ENCODE measurements at regions not wholly inside any gene's neighbourhood (a gene's known extent, or its start where the extent isn't known, plus 50 kb on each side); places are given as distances from the start of the nearest gene placed in this dataset.

DNA sequence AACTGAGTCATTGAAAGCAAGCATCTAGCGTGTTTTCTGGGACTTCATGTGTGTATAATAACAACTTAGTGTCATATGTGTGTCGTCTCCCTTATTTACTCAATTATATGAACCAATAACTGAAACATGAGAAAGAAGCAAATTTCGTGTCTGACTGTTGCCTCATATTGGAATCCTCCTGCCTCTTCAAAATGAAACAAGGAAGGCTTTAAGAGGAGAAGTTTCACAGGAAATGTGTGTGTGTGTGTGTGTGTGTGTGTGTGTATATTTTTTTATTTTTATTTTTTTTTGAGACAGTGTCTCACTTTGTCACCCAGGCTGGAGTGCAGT is 145.8 kb upstream of the SFRP2 start:
- DNase-seq = no peak
- H3F3A ChIP-seq (ENCODE audit: insufficient read depth, low read depth) = no peaks in the 10 kb centered on the region
- no peaks in the 10 kb centered on the region for H4K20me1 ChIP-seq (ENCODE audit: insufficient read depth)
- no peaks in the 10 kb centered on the region for H3K4me1 ChIP-seq (replicated peaks; ENCODE audit: insufficient read depth)
- intact Hi-C loops (cut with micrococcal nuclease; ENCODE audit: unreplicated experiment) = no loop called here
- no peak overlapping the region for H3K4me3 ChIP-seq
- H3K9me3 ChIP-seq (ENCODE audit: insufficient read depth, low read depth) = no peaks in the 10 kb centered on the region
- H3K9me2 ChIP-seq (ENCODE audit: insufficient read depth) = no peaks in the 10 kb centered on the region
- no peaks in the 10 kb centered on the region for H3K36me3 ChIP-seq (ENCODE audit: low read depth)
- no peak overlapping the region for H3K4me2 ChIP-seq
- H2AFZ ChIP-seq = no peak overlapping the region
- H3K27ac ChIP-seq = no peak overlapping the region
- TF ChIP-seq, protein P1, sequence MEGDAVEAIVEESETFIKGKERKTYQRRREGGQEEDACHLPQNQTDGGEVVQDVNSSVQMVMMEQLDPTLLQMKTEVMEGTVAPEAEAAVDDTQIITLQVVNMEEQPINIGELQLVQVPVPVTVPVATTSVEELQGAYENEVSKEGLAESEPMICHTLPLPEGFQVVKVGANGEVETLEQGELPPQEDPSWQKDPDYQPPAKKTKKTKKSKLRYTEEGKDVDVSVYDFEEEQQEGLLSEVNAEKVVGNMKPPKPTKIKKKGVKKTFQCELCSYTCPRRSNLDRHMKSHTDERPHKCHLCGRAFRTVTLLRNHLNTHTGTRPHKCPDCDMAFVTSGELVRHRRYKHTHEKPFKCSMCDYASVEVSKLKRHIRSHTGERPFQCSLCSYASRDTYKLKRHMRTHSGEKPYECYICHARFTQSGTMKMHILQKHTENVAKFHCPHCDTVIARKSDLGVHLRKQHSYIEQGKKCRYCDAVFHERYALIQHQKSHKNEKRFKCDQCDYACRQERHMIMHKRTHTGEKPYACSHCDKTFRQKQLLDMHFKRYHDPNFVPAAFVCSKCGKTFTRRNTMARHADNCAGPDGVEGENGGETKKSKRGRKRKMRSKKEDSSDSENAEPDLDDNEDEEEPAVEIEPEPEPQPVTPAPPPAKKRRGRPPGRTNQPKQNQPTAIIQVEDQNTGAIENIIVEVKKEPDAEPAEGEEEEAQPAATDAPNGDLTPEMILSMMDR (conservative IDR thresholded peaks at IDR 0.05) = no peak
- TF ChIP-seq EZH2 (IDR thresholded peaks at IDR 0.05; ENCODE audit: low read depth) = no peak
- H3K79me2 ChIP-seq (ENCODE audit: low read depth) = no peaks in the 10 kb centered on the region
- no peaks in the 10 kb centered on the region for H3K27me3 ChIP-seq (ENCODE audit: insufficient read depth, low read depth)
- no TSS peak for BruUV-seq (replicated peaks)
- ChIA-PET POLR2A (ENCODE audit: unreplicated experiment) (no interaction called here), CTCF (no interaction called here)

DNA sequence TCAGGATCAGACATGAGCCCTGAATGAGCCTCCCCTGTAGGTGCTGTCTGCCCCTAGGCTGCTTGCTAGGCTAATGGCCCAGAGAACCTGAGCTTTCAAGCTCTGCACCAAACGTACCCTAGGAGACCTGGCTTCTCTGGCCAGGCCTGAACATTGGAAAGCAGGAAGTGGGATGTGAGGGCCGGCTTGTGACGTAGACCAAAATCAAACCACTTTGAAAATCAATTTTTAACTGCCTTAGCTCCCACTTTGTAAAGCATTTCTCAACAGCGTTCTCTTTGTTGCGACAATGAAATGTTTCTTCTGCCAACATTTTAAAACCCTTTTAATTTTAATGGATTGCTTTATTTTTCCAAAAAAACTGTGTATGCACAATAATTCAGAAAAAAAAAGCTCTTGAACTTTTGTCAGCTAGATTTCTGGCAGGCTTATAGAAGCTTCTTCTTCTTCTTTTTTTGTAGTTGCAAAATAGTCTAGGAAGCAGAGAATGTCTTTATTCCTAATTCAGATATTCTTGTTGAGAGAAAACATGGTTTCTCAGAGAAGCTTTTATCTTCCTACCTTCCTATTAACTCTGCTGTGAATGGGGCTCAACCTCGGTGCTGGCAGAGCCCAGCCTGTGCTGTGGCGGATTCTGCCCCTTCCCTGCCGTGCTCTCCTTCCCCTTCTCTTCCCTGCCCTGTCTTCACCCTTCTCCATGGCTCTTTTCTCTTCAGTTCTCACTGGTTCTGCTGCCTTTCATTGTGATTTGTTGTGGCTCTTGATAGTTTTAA is 145.2 kb upstream of the SFRP2 start:
- ChIA-PET CTCF (no interaction called here), POLR2A (ENCODE audit: unreplicated experiment) (no interaction called here)
- no peak overlapping the region for H3K27ac ChIP-seq
- no peak overlapping the region for H2AFZ ChIP-seq
- H4K20me1 ChIP-seq (ENCODE audit: insufficient read depth) = no peaks in the 10 kb centered on the region
- H3K9me3 ChIP-seq (ENCODE audit: insufficient read depth, low read depth) = no peaks in the 10 kb centered on the region
- no peak overlapping the region for H3K4me3 ChIP-seq
- no peak for DNase-seq
- intact Hi-C loops (cut with micrococcal nuclease; ENCODE audit: unreplicated experiment) = no loop called here
- H3F3A ChIP-seq (ENCODE audit: insufficient read depth, low read depth) = no peaks in the 10 kb centered on the region
- H3K4me2 ChIP-seq = no peak overlapping the region
- no peaks in the 10 kb centered on the region for H3K4me1 ChIP-seq (replicated peaks; ENCODE audit: insufficient read depth)
- no peaks in the 10 kb centered on the region for H3K36me3 ChIP-seq (ENCODE audit: low read depth)
- H3K9me2 ChIP-seq (ENCODE audit: insufficient read depth) = no peaks in the 10 kb centered on the region
- no peak for TF ChIP-seq EZH2 (IDR thresholded peaks at IDR 0.05; ENCODE audit: low read depth)
- TF ChIP-seq, protein P1 (conservative IDR thresholded peaks at IDR 0.05) = no peak
- no TSS peak for BruUV-seq (replicated peaks)
- H3K79me2 ChIP-seq (ENCODE audit: low read depth) = no peaks in the 10 kb centered on the region
- no peaks in the 10 kb centered on the region for H3K27me3 ChIP-seq (ENCODE audit: insufficient read depth, low read depth)

DNA sequence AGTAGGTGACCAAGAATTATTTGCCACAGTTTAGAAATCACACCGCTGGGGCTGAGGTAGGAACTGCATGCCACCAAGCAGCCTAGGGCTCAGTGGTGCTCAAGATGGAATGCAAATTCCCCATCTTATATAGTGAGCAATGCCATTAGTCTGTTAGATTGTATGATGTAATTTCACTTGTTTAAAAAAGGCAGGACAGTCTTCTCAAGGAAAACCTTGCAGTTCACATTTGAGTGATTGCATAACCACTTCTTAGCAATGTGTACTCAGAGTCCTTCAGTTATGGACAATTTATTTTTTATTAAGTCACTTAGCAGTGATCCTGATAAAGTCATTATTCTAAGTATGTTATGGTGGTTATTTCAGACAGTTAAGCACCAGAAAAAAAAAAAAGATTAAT is 142.9 kb upstream of the SFRP2 start:
- H3K27me3 ChIP-seq (ENCODE audit: insufficient read depth, low read depth) = no peaks in the 10 kb centered on the region
- intact Hi-C loops (cut with micrococcal nuclease; ENCODE audit: unreplicated experiment) = no loop called here
- no peaks in the 10 kb centered on the region for H3K36me3 ChIP-seq (ENCODE audit: low read depth)
- ChIA-PET POLR2A (ENCODE audit: unreplicated experiment) (no interaction called here), CTCF (no interaction called here)
- H3K4me3 ChIP-seq = no peak overlapping the region
- no peaks in the 10 kb centered on the region for H3K4me1 ChIP-seq (replicated peaks; ENCODE audit: insufficient read depth)
- no peaks in the 10 kb centered on the region for H3K9me2 ChIP-seq (ENCODE audit: insufficient read depth)
- no peaks in the 10 kb centered on the region for H4K20me1 ChIP-seq (ENCODE audit: insufficient read depth)
- BruUV-seq (replicated peaks) = no TSS peak
- no peaks in the 10 kb centered on the region for H3K9me3 ChIP-seq (ENCODE audit: insufficient read depth, low read depth)
- no peaks in the 10 kb centered on the region for H3K79me2 ChIP-seq (ENCODE audit: low read depth)
- H3F3A ChIP-seq (ENCODE audit: insufficient read depth, low read depth) = no peaks in the 10 kb centered on the region
- TF ChIP-seq, protein P1 (conservative IDR thresholded peaks at IDR 0.05) = no peak
- no peak for TF ChIP-seq EZH2 (IDR thresholded peaks at IDR 0.05; ENCODE audit: low read depth)
- DNase-seq = peak in 1 of 2 experiments; percentile 34
- no peak overlapping the region for H3K4me2 ChIP-seq
- no peak overlapping the region for H2AFZ ChIP-seq
- H3K27ac ChIP-seq = no peak overlapping the region
